Endothelial cell of umbilical vein (primary cell): ENCODE measurements at regions not wholly inside any gene's neighbourhood (a gene's known extent, or its start where the extent isn't known, plus 50 kb on each side); places are given as distances from the start of the nearest gene placed in this dataset.

ENCODE experiments used
- BruUV-seq: library from RNA; stranded (reverse); fragments of 400-500 nt; replicated peaks from 2 replicates; lab custom pipeline; 2021; lab: Mats Ljungman, UMichigan
- CTCF ChIA-PET: fragments of 300-600, 350-600 bp; sonication (Branson Sonifier 250); formaldehyde crosslinking; loops from one replicate; lab custom pipeline; 2021; ENCODE audit warnings: antibody characterized with exemption, inconsistent platforms; lab: Charles Lee
- POLR2A ChIA-PET: fragments of 300-600, 350-600 bp; sonication (Branson Sonifier 250); formaldehyde crosslinking; loops from one replicate; lab custom pipeline; 2021; ENCODE audit warnings: antibody characterized with exemption, inconsistent platforms; lab: Charles Lee
- DNase-seq: peaks from one replicate; pipeline ENCODE4 v3.0.0-alpha.2; 2011; ENCODE audit warnings: low read depth, low spot score
- FAIRE-seq: peaks from 2 replicates; lab custom pipeline; 2011; peaks lifted over from hg19 to GRCh38; lab: Jason Lieb, UNC
- H2AFZ ChIP-seq: 2 replicates; pipeline ENCODE4 v1.6.0; 2012; ENCODE audit warnings: low read depth, low read length, control low read depth, inconsistent platforms
- H3K27ac ChIP-seq: 2 replicates; pipeline ENCODE4 v1.5.1; 2011; ENCODE audit warnings: low read depth, mild to moderate bottlenecking, control low read depth, low read length, moderate library complexity; ENCODE audit not compliant: insufficient read depth
- H3K27me3 ChIP-seq, 2 experiments: 2 replicates each; pipeline versions ENCODE4 v1.6.0 to v1.6.1; 2011; ENCODE audit warnings: low read length in 2 of 2, mixed read lengths in 1 of 2; ENCODE audit not compliant: control insufficient read depth in 2 of 2, insufficient read depth in 2 of 2
- H3K36me3 ChIP-seq, 2 experiments: 2 replicates in 1 of 2; 3 replicates in 1 of 2; pipeline ENCODE4 v1.5.1; 2011; ENCODE audit warnings: low read length in 2 of 2, mild to moderate bottlenecking in 1 of 2, moderate library complexity in 1 of 2; ENCODE audit not compliant: control insufficient read depth in 2 of 2, insufficient read depth in 2 of 2; ENCODE audit errors: extremely low read depth in 1 of 2
- H3K4me1 ChIP-seq: 3 replicates; pipeline ENCODE4 v1.5.1; 2011; ENCODE audit warnings: mild to moderate bottlenecking, low read length; ENCODE audit not compliant: control insufficient read depth, insufficient read depth; ENCODE audit errors: extremely low read depth
- H3K4me2 ChIP-seq: 2 replicates; pipeline ENCODE4 v1.6.1; 2011; ENCODE audit warnings: low read length, control low read depth, mixed read lengths; ENCODE audit not compliant: insufficient read depth
- H3K4me3 ChIP-seq, 3 experiments: fragments of 200-600 bp in 1 of 3; sonication (generic), shearing (Covaris generic) in 1 of 3; replicated peaks in 1 of 3; 2 replicates each; pipeline ENCODE4 v1.5.1; 2011 to 2016; ENCODE audit warnings: control low read depth in 3 of 3, low read length in 3 of 3, mild to moderate bottlenecking in 2 of 3, inconsistent platforms in 1 of 3, low read depth in 1 of 3, moderate library complexity in 1 of 3; ENCODE audit not compliant: insufficient read depth in 1 of 3
- H3K79me2 ChIP-seq: 2 replicates; pipeline ENCODE4 v1.6.0; 2012; ENCODE audit warnings: low read length, inconsistent platforms; ENCODE audit not compliant: control insufficient read depth, insufficient read depth
- H3K9ac ChIP-seq: replicated peaks from 2 replicates; pipeline ENCODE3; 2011; ENCODE audit warnings: low read length, control low read depth; ENCODE audit not compliant: insufficient read depth; ENCODE audit errors: extremely low read depth
- H3K9me1 ChIP-seq: replicated peaks from 3 replicates; pipeline ENCODE4 v1.6.0; 2011; ENCODE audit warnings: mild to moderate bottlenecking, low read length; ENCODE audit not compliant: control insufficient read depth, insufficient read depth; ENCODE audit errors: extremely low read depth
- H3K9me3 ChIP-seq: replicated peaks from 2 replicates; pipeline ENCODE4 v1.5.1; 2012; ENCODE audit warnings: low read length, inconsistent platforms; ENCODE audit not compliant: control insufficient read depth, insufficient read depth
- H4K20me1 ChIP-seq: replicated peaks from 2 replicates; pipeline ENCODE3; 2011; ENCODE audit warnings: mild to moderate bottlenecking, low read length; ENCODE audit not compliant: control insufficient read depth, insufficient read depth; ENCODE audit errors: extremely low read depth
- EZH2 ChIP-seq: IDR thresholded peaks from 2 replicates; pipeline ENCODE4 v1.6.1; 2012; ENCODE audit warnings: borderline replicate concordance, low read depth, mild to moderate bottlenecking, moderate library complexity, low read length, inconsistent platforms; ENCODE audit not compliant: severe bottlenecking
- FOS ChIP-seq: IDR thresholded peaks from 2 replicates; pipeline ENCODE4 v1.6.1; 2011; ENCODE audit warnings: mild to moderate bottlenecking, low read length, moderate library complexity, borderline replicate concordance; ENCODE audit not compliant: insufficient read depth
- GATA2 ChIP-seq: IDR thresholded peaks from 2 replicates; pipeline ENCODE4 v1.7.0; 2011; ENCODE audit warnings: low read depth, mild to moderate bottlenecking, moderate library complexity, mixed read lengths, low read length; ENCODE audit not compliant: insufficient read length, insufficient read depth
- JUN ChIP-seq: IDR thresholded peaks from 2 replicates; pipeline ENCODE4 v1.6.1; 2011; ENCODE audit warnings: borderline replicate concordance, low read depth; ENCODE audit not compliant: insufficient read length, insufficient read depth
- MYC ChIP-seq: IDR thresholded peaks from one replicate; pipeline ENCODE4 v1.6.1; 2011; ENCODE audit warnings: mild to moderate bottlenecking, low read depth, low read length
- POLR2A ChIP-seq: IDR thresholded peaks from 2 replicates; pipeline ENCODE4 v1.6.1; 2012; ENCODE audit warnings: low read depth, mild to moderate bottlenecking, control low read depth, low read length
- POLR2AphosphoS5 ChIP-seq: IDR thresholded peaks from 2 replicates; pipeline ENCODE4 v1.6.1; 2012; ENCODE audit warnings: low read depth, mild to moderate bottlenecking, control low read depth, low read length, moderate library complexity; ENCODE audit not compliant: insufficient read depth
- dilution Hi-C: fragments of 300-500 bp; cut with MboI; formaldehyde crosslinking; loops from one replicate; pipeline ENCODE4 v1.15.0; 2019; ENCODE audit warnings: low sequenced_read_pairs; ENCODE audit not compliant: extremely low pct_ligation_motif_present
- intact Hi-C: fragments of 100-400 bp; cut with micrococcal nuclease; formaldehyde crosslinking; loops from one replicate; pipeline ENCODE4 v1.10.0; 2022
- TF ChIP-seq, protein P1 (sequence below): IDR thresholded peaks from 2 replicates; pipeline ENCODE4 v1.6.1; 2011; ENCODE audit not compliant: insufficient read depth, insufficient read length
- TF ChIP-seq, protein P2 (sequence below), 2 donors: IDR thresholded peaks; 1 replicate in 1 of 2; 2 replicates in 1 of 2; pipeline ENCODE4 v1.5.1; 2011; ENCODE audit warnings: low read length in 2 of 2, mild to moderate bottlenecking in 2 of 2, moderate library complexity in 2 of 2, control low read depth in 1 of 2, inconsistent platforms in 1 of 2, low read depth in 1 of 2; ENCODE audit not compliant: insufficient read depth in 1 of 2; ENCODE audit errors: extremely low read depth in 1 of 2

DNA sequence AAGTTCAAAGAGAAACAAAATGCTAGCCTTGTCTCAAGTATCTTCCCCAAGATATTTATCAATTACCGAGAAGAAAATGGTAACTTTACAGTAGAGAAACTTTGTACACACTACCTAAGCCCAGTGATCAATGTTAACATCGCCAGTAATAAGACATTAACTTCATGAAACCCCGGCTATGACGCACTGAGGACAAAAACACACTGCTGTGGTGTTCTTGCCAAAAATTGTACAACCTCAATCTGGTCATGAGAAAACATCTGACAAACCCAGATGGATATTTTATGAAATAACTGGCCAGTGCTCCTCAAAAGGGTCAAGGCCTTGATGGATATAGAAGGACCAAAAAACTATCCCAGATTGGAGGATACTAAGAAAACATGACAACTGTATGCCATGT lies 85.5 kb upstream of the DTNBP1 start:
- Histone ChIP-seq H3K4me3 (no peak overlapping the region), H3K9ac (no peak overlapping the region), H3K36me3 (no peaks in the 10 kb centered on the region), H3K27ac (no peak overlapping the region), H3K79me2 (no peaks in the 10 kb centered on the region), H3K4me2 (no peak overlapping the region), H3K9me1 (no peaks in the 10 kb centered on the region), H4K20me1 (no peaks in the 10 kb centered on the region), H3K9me3 (no peaks in the 10 kb centered on the region), H3K27me3 (peaks cover 0 to 3% of the 10 kb centered on the region in 2 experiments), H2AFZ (no peak overlapping the region), H3K4me1 (no peaks in the 10 kb centered on the region)
- no peak for FAIRE-seq
- ChIA-PET CTCF (no interaction called here), POLR2A (no interaction called here)
- BruUV-seq = no TSS peak
- dilution Hi-C loops (no loop called here), intact Hi-C loops (no loop called here)
- TF ChIP-seq GATA2 (no peak), JUN (no peak), EZH2 (no peak), POLR2AphosphoS5 (no peak), FOS (no peak), MYC (no peak), POLR2A (no peak)
- TF ChIP-seq, protein P1, sequence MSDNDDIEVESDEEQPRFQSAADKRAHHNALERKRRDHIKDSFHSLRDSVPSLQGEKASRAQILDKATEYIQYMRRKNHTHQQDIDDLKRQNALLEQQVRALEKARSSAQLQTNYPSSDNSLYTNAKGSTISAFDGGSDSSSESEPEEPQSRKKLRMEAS = no peak
- TF ChIP-seq, protein P2, sequence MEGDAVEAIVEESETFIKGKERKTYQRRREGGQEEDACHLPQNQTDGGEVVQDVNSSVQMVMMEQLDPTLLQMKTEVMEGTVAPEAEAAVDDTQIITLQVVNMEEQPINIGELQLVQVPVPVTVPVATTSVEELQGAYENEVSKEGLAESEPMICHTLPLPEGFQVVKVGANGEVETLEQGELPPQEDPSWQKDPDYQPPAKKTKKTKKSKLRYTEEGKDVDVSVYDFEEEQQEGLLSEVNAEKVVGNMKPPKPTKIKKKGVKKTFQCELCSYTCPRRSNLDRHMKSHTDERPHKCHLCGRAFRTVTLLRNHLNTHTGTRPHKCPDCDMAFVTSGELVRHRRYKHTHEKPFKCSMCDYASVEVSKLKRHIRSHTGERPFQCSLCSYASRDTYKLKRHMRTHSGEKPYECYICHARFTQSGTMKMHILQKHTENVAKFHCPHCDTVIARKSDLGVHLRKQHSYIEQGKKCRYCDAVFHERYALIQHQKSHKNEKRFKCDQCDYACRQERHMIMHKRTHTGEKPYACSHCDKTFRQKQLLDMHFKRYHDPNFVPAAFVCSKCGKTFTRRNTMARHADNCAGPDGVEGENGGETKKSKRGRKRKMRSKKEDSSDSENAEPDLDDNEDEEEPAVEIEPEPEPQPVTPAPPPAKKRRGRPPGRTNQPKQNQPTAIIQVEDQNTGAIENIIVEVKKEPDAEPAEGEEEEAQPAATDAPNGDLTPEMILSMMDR (IDR thresholded peaks at IDR 0.05; ENCODE audit: extremely low read depth in 1 of 2, insufficient read depth in 1 of 2, low read depth in 1 of 2, low read length in 2 of 2) = no peak
- DNase-seq = no peak
